T follicular helper cell (primary cell): ENCODE measurements at regions not wholly inside any gene's neighbourhood (a gene's known extent, or its start where the extent isn't known, plus 50 kb on each side); places are given as distances from the start of the nearest gene placed in this dataset.

Experiments used
- DNase-seq: peaks from one replicate; pipeline ENCODE4 v3.0.0-alpha.2; 2020; ENCODE audit warnings: low read depth

GRCh38 chr5:72042097-72042496 is 65.2 kb upstream of the MAP1B start:
- DNase-seq = no peak

GRCh38 chr5:72045692-72046091 is 61.6 kb upstream of the MAP1B start:
- DNase-seq = no peak

DNA sequence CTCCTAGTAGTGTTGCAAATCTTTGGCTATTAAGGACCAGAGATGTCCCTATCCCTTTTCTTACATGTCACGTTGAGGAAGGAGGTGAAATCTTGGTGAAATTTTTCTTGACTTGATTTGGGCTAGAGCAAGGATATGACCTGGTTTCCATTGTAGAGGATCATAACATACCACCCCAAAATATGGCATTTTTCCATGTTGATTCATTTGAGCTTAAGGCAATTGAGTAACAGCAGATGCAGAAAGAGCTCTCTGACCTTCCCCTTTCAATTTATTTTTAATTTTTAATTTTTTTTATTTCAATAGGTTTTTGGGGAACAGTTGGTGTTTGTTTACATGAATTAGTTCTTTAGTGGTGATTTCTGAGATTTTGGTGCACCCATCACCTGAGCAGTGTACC is 61.2 kb upstream of the MAP1B start:
- DNase-seq = no peak

GRCh38 chr5:72055636-72056035 is 51.6 kb upstream of the MAP1B start:
- no peak for DNase-seq
